Stimulated activated CD4-positive, alpha-beta T cell treated with anti-CD3 and anti-CD28 coated beads, Interleukin-15, amount 100 ng/mL, for 24 hours (primary cell): ENCODE measurements at regions not wholly inside any gene's neighbourhood (a gene's known extent, or its start where the extent isn't known, plus 50 kb on each side); places are given as distances from the start of the nearest gene placed in this dataset.

Experiments used
- DNase-seq: peaks from one replicate; pipeline ENCODE4 v3.0.0-alpha.2; 2020

- no peak for DNase-seq
Observed at GRCh38 chr6:10028222-10028621, 386.7 kb downstream of the TFAP2A start.

GRCh38 chr6:10019851-10020250 lies 395.0 kb downstream of the TFAP2A start:
- DNase-seq: no peak

GRCh38 chr6:10014557-10014956 lies 400.3 kb downstream of the TFAP2A start:
- no peak for DNase-seq

- no peak for DNase-seq
Observed at GRCh38 chr6:10000551-10000950, 414.3 kb downstream of the TFAP2A start.

- no peak for DNase-seq
Observed at GRCh38 chr6:9999796-10000195, 415.1 kb downstream of the TFAP2A start.

- DNase-seq: no peak
Observed at GRCh38 chr6:9986273-9986672, 428.6 kb downstream of the TFAP2A start.

GRCh38 chr6:9985481-9985880 lies 429.4 kb downstream of the TFAP2A start:
- DNase-seq: no peak

- DNase-seq: no peak
Observed at GRCh38 chr6:9984607-9985006, 430.3 kb downstream of the TFAP2A start.

- no peak for DNase-seq
Observed at GRCh38 chr6:9983168-9983567, 431.7 kb downstream of the TFAP2A start.

GRCh38 chr6:9982215-9982614 lies 432.7 kb downstream of the TFAP2A start:
- DNase-seq: no peak

- no peak for DNase-seq
Observed at GRCh38 chr6:9979996-9980395, 434.9 kb downstream of the TFAP2A start.

- no peak for DNase-seq
Observed at GRCh38 chr6:9978480-9978879, 436.4 kb downstream of the TFAP2A start.

- no peak for DNase-seq
Observed at GRCh38 chr6:9977411-9977810, 437.5 kb downstream of the TFAP2A start.

GRCh38 chr6:9961646-9962045 lies 453.2 kb downstream of the TFAP2A start:
- DNase-seq: no peak

GRCh38 chr6:9957215-9957759 lies 457.6 kb downstream of the TFAP2A start:
- no peak for DNase-seq

- no peak for DNase-seq
Observed at GRCh38 chr6:9948678-9949077, 466.2 kb downstream of the TFAP2A start.

GRCh38 chr6:9943986-9944385 lies 470.9 kb downstream of the TFAP2A start:
- DNase-seq: no peak

- no peak for DNase-seq
Observed at GRCh38 chr6:9943026-9943425, 471.8 kb downstream of the TFAP2A start.

- no peak for DNase-seq
Observed at GRCh38 chr6:9942131-9942530, 472.7 kb downstream of the TFAP2A start.

GRCh38 chr6:9938801-9939200 lies 476.1 kb downstream of the TFAP2A start:
- DNase-seq: no peak

- no peak for DNase-seq
Observed at GRCh38 chr6:9937031-9937763, 477.7 kb downstream of the TFAP2A start.

- DNase-seq: no peak
Observed at GRCh38 chr6:9936551-9936950, 478.3 kb downstream of the TFAP2A start.

GRCh38 chr6:9933677-9934076 lies 481.2 kb downstream of the TFAP2A start:
- DNase-seq: no peak

- DNase-seq: no peak
Observed at GRCh38 chr6:9927275-9927674, 487.6 kb downstream of the TFAP2A start.

- no peak for DNase-seq
Observed at GRCh38 chr6:9924971-9925370, 489.9 kb downstream of the TFAP2A start.
